ENCODE measurements at regions not wholly inside any gene's neighbourhood (a gene's known extent, or its start where the extent isn't known, plus 50 kb on each side); places are given as distances from the start of the nearest gene placed in this dataset.

DNA sequence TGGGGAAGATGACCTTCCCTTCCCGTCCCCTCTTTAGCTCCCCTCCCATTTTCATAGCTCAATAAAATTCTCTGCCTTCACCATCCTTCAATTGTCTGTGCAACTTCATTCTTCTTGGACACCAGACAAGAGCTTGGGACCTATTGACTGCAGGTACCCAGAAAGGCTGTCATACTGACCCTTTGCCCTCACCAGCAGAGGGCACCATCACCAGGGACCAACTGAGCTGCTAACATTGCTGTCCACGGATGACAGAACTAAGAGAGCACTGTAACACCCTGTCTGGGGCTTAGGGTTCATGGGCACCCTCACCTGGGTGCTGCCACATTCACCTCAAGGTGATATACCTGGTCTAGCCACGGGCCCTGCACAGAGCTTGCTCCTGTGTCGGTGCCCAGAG lies 141.3 kb upstream of the VCX3B start:
- DNase-seq (no peak), ATAC-seq (ENCODE audit: low FRiP score in 2 of 2) (no peak)
- TF ChIP-seq POLR2AphosphoS5 (IDR thresholded peaks at IDR 0.05): no peak
- TF ChIP-seq, protein P1, sequence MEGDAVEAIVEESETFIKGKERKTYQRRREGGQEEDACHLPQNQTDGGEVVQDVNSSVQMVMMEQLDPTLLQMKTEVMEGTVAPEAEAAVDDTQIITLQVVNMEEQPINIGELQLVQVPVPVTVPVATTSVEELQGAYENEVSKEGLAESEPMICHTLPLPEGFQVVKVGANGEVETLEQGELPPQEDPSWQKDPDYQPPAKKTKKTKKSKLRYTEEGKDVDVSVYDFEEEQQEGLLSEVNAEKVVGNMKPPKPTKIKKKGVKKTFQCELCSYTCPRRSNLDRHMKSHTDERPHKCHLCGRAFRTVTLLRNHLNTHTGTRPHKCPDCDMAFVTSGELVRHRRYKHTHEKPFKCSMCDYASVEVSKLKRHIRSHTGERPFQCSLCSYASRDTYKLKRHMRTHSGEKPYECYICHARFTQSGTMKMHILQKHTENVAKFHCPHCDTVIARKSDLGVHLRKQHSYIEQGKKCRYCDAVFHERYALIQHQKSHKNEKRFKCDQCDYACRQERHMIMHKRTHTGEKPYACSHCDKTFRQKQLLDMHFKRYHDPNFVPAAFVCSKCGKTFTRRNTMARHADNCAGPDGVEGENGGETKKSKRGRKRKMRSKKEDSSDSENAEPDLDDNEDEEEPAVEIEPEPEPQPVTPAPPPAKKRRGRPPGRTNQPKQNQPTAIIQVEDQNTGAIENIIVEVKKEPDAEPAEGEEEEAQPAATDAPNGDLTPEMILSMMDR (IDR thresholded peaks at IDR 0.05): no peak
- no peak for TF ChIP-seq EP300 (IDR thresholded peaks at IDR 0.05)
- no peak for TF ChIP-seq POLR2A (IDR thresholded peaks at IDR 0.05)
- H3K36me3 ChIP-seq: no peaks in the 10 kb centered on the region
- no peak overlapping the region for H3K4me3 ChIP-seq
- H3K4me1 ChIP-seq: no peaks in the 10 kb centered on the region
- no peak overlapping the region for H3K27ac ChIP-seq
- no peaks in the 10 kb centered on the region for H3K9me3 ChIP-seq
- WGBS, 2 donors: 79 to 90% methylated on average over 1 to 4 of the region's 4 CpGs
- no peaks in the 10 kb centered on the region for H3K27me3 ChIP-seq

DNA sequence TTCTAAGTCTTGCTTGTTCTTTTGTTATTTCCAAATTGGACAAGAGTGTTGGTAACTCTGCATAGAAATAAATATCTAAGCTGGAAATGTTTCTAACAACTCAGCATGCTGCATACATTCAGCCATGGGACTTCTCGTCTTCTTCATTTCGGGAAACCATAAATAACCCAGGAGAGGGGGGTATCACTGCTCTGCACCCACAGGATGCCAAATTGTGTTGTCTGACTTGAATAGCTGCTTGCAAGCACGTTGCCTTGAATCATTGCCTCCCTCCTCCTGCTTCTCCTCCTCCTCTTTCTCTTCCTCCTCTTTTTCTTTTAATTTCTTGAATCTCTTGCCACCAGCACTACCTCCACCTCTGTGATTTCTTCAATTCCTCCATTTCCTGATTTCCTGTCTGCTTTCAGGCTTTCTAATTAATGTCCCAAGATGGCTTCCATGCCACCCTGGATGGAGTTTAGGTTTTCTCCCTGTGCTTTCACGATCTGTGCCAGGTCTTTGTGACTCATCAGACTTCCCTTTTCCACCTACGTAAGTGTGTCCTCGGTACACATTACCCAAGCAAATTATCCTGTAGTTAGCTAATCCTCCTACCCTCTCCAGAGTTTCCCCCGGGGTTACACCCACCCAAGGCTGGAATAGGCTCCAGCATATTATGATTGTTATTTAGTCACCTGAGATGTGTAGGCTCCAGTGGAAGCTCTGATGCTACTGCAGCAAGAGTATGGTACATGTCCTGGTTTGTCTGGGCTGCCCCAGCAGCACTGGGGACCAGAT lies 122.6 kb upstream of the VCX3B start:
- no peaks in the 10 kb centered on the region for H3K4me1 ChIP-seq
- H3K36me3 ChIP-seq: no peaks in the 10 kb centered on the region
- TF ChIP-seq, protein P1 (IDR thresholded peaks at IDR 0.05): no peak
- no peak for TF ChIP-seq EP300 (IDR thresholded peaks at IDR 0.05)
- TF ChIP-seq POLR2A (IDR thresholded peaks at IDR 0.05): no peak
- no peak for TF ChIP-seq POLR2AphosphoS5 (IDR thresholded peaks at IDR 0.05)
- H3K4me3 ChIP-seq: no peak overlapping the region
- H3K27me3 ChIP-seq: no peaks in the 10 kb centered on the region
- H3K27ac ChIP-seq: no peak overlapping the region
- 76 to 80% methylated on average over 7 of the region's 7 CpGs for WGBS, 2 donors
- ATAC-seq (ENCODE audit: low FRiP score in 2 of 2) (no peak), DNase-seq (no peak)
- no peaks in the 10 kb centered on the region for H3K9me3 ChIP-seq

- no peak overlapping the region for H3K27ac ChIP-seq
- H3K36me3 ChIP-seq: no peaks in the 10 kb centered on the region
- H3K9me3 ChIP-seq: no peaks in the 10 kb centered on the region
- no peaks in the 10 kb centered on the region for H3K27me3 ChIP-seq
- H3K4me1 ChIP-seq: no peaks in the 10 kb centered on the region
- DNase-seq (no peak), ATAC-seq (ENCODE audit: low FRiP score in 2 of 2) (no peak)
- H3K4me3 ChIP-seq: no peak overlapping the region
- TF ChIP-seq EP300 (IDR thresholded peaks at IDR 0.05) (no peak), POLR2A (IDR thresholded peaks at IDR 0.05) (no peak), POLR2AphosphoS5 (IDR thresholded peaks at IDR 0.05) (no peak)
- TF ChIP-seq, protein P1 (IDR thresholded peaks at IDR 0.05): no peak
- 83 to 86% methylated on average over 3 to 4 of the region's 4 CpGs for WGBS, 2 donors
These were observed 119.2 kb upstream of the VCX3B start for GRCh38 chrX:8345473-8345872.

DNA sequence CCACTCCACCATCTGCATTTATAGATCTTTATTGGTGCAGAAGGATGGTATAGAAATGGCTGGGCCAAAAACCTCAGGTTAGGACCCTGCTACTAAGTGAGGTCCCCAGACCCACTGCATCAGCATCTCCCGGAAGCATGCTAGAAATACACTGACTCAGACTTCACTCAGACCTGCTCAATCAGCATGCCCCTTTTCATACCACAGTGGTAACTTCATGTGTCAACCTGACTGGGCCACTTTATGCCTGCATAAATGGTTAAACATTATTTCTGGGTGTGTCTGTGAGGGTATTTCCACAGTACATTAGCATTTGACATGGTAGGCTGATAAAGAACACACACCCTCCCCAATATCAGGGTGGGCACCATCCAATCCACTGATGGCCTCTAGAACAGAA lies 118.6 kb upstream of the VCX3B start:
- 94 to 100% methylated on average over 1 of the region's 1 CpG for WGBS, 2 donors
- TF ChIP-seq POLR2A (IDR thresholded peaks at IDR 0.05) (no peak), EP300 (IDR thresholded peaks at IDR 0.05) (no peak), POLR2AphosphoS5 (IDR thresholded peaks at IDR 0.05) (no peak)
- TF ChIP-seq, protein P1 (IDR thresholded peaks at IDR 0.05): no peak
- no peak overlapping the region for H3K4me3 ChIP-seq
- no peaks in the 10 kb centered on the region for H3K9me3 ChIP-seq
- ATAC-seq (ENCODE audit: low FRiP score in 2 of 2) (no peak), DNase-seq (no peak)
- H3K27ac ChIP-seq: no peak overlapping the region
- H3K27me3 ChIP-seq: no peaks in the 10 kb centered on the region
- H3K36me3 ChIP-seq: no peaks in the 10 kb centered on the region
- H3K4me1 ChIP-seq: no peaks in the 10 kb centered on the region

GRCh38 chrX:8346892-8347291 lies 117.7 kb upstream of the VCX3B start:
- Histone ChIP-seq H3K27ac (no peak overlapping the region), H3K4me3 (no peak overlapping the region), H3K36me3 (no peaks in the 10 kb centered on the region), H3K27me3 (no peaks in the 10 kb centered on the region), H3K9me3 (no peaks in the 10 kb centered on the region), H3K4me1 (no peaks in the 10 kb centered on the region)
- ATAC-seq (ENCODE audit: low FRiP score in 2 of 2) (no peak), DNase-seq (no peak)
- WGBS, 2 donors: 75 to 79% methylated on average over 3 of the region's 3 CpGs
- no peak for TF ChIP-seq POLR2AphosphoS5 (IDR thresholded peaks at IDR 0.05)
- TF ChIP-seq, protein P1 (IDR thresholded peaks at IDR 0.05): no peak
- no peak for TF ChIP-seq EP300 (IDR thresholded peaks at IDR 0.05)
- TF ChIP-seq POLR2A (IDR thresholded peaks at IDR 0.05): no peak

Measured in upper lobe of left lung (tissue), 6 donors.